Sigmoid colon (tissue), 6 donors: ENCODE measurements at regions not wholly inside any gene's neighbourhood (a gene's known extent, or its start where the extent isn't known, plus 50 kb on each side); places are given as distances from the start of the nearest gene placed in this dataset.

ENCODE experiments used
- DNase-seq: peaks from one replicate; pipeline ENCODE4 v3.0.0-alpha.2; 2019
- H3K27ac ChIP-seq, 4 donors: fragments of 200-600 bp; sonication (generic); one replicate each; pipeline ENCODE4 v1.5.1; 2016 to 2019; ENCODE audit warnings: mild to moderate bottlenecking in 1 of 4
- H3K27me3 ChIP-seq, 3 donors: fragments of 200-600 bp; sonication (generic); one replicate each; pipeline ENCODE4 v1.5.1; 2019; ENCODE audit warnings: mild to moderate bottlenecking in 1 of 3
- H3K36me3 ChIP-seq, 4 donors: fragments of 200-600 bp; sonication (generic); one replicate each; pipeline ENCODE4 v1.5.1; 2016 to 2019
- H3K4me1 ChIP-seq, 4 donors: fragments of 200-600 bp; sonication (generic); one replicate each; pipeline ENCODE4 v1.5.1; 2017 to 2019
- H3K4me3 ChIP-seq, 4 donors: fragments of 200-600 bp; sonication (generic); one replicate each; pipeline ENCODE4 v1.5.1; 2017 to 2019; ENCODE audit warnings: mild to moderate bottlenecking in 2 of 4, moderate library complexity in 1 of 4
- H3K9me3 ChIP-seq, 4 donors: fragments of 200-600 bp in 3 of 4; sonication (generic) in 3 of 4; one replicate each; pipeline versions ENCODE4 v1.5.1 to v1.6.1; 2013 to 2019
- EP300 ChIP-seq, 4 donors: sonication (generic); formaldehyde crosslinking; IDR thresholded peaks; one replicate each; pipeline ENCODE4 v1.6.1; 2017; ENCODE audit warnings: antibody characterized with exemption in 4 of 4
- POLR2A ChIP-seq, 2 donors: fragments of 450-650 bp; IDR thresholded peaks; one replicate each; pipeline ENCODE4 v1.6.1; 2016; ENCODE audit warnings: antibody characterized with exemption in 2 of 2, mild to moderate bottlenecking in 2 of 2, moderate library complexity in 2 of 2
- POLR2AphosphoS5 ChIP-seq, 4 donors: sonication (generic); formaldehyde crosslinking; IDR thresholded peaks; one replicate each; pipeline ENCODE4 v1.6.1; 2017; ENCODE audit warnings: antibody characterized with exemption in 4 of 4
- WGBS, 2 donors: extraction: QIAGEN DNeasy Blood & Tissue Kit; methylation state at CpG; one replicate each; pipeline ENCODE4 v1.1.7; 2013; 5-methylcytosine and 5-hydroxymethylcytosine counted together
- intact Hi-C: fragments of 100-400 bp; cut with DNase I; formaldehyde crosslinking; loops from one replicate; pipeline ENCODE4 v1.15.1; 2023
- TF ChIP-seq, protein P1 (sequence below), 4 experiments: fragments of 450-650 bp in 3 of 4; fragments of 200-600 bp in 1 of 4; IDR thresholded peaks; one replicate each; pipeline ENCODE4 v1.5.1; 2016 to 2019; ENCODE audit warnings: antibody characterized with exemption in 4 of 4, mild to moderate bottlenecking in 3 of 4, moderate library complexity in 2 of 4
- donor health status: healthy with polysubstance abuse.
- donor health status: healthy.

GRCh38 chr5:174570662-174571061 lies 153.7 kb upstream of the MSX2 start:
- Histone ChIP-seq H3K27me3 (no peaks in the 10 kb centered on the region), H3K4me1 (peaks cover 0 to 14% (median 10%) of the 10 kb centered on the region in 4 donors), H3K4me3 (no peak overlapping the region), H3K36me3 (no peaks in the 10 kb centered on the region), H3K9me3 (no peaks in the 10 kb centered on the region), H3K27ac (no peak overlapping the region)
- WGBS, 2 donors, result 76 to 84% methylated on average over 4 of the region's 4 CpGs
- intact Hi-C loops, result loop anchor here (10.0 kb wide), 2 partner anchors 154 to 224 kb away; partner anchors contain the start of gene MSX2
- DNase-seq, result no peak
- TF ChIP-seq, protein P1, sequence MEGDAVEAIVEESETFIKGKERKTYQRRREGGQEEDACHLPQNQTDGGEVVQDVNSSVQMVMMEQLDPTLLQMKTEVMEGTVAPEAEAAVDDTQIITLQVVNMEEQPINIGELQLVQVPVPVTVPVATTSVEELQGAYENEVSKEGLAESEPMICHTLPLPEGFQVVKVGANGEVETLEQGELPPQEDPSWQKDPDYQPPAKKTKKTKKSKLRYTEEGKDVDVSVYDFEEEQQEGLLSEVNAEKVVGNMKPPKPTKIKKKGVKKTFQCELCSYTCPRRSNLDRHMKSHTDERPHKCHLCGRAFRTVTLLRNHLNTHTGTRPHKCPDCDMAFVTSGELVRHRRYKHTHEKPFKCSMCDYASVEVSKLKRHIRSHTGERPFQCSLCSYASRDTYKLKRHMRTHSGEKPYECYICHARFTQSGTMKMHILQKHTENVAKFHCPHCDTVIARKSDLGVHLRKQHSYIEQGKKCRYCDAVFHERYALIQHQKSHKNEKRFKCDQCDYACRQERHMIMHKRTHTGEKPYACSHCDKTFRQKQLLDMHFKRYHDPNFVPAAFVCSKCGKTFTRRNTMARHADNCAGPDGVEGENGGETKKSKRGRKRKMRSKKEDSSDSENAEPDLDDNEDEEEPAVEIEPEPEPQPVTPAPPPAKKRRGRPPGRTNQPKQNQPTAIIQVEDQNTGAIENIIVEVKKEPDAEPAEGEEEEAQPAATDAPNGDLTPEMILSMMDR (IDR thresholded peaks at IDR 0.05), result no peak
- no peak for TF ChIP-seq EP300 (IDR thresholded peaks at IDR 0.05)

GRCh38 chr5:174571662-174572397 lies 152.6 kb upstream of the MSX2 start:
- TF ChIP-seq POLR2AphosphoS5 (IDR thresholded peaks at IDR 0.05) (peak in 2 of 4 donors; percentile 18 to 32), POLR2A (IDR thresholded peaks at IDR 0.05) (no peak)
- TF ChIP-seq, protein P1 (IDR thresholded peaks at IDR 0.05), result peak in 2 of 4 experiments; percentile 8 to 29
- intact Hi-C loops, result loop anchor here (10.0 kb wide), 2 partner anchors 153 to 223 kb away; partner anchors contain the start of gene MSX2
- Histone ChIP-seq H3K9me3 (no peaks in the 10 kb centered on the region), H3K27me3 (no peaks in the 10 kb centered on the region), H3K4me1 (peaks cover 0 to 14% (median 10%) of the 10 kb centered on the region in 4 donors), H3K36me3 (no peaks in the 10 kb centered on the region), H3K4me3 (no peak overlapping the region), H3K27ac (peak overlapping the region in 3 of 4 donors; percentile 48 to 51 (median 50))
- 11 to 50% methylated on average over 7 of the region's 7 CpGs for WGBS, 2 donors
- peak; percentile 81 for DNase-seq

DNA sequence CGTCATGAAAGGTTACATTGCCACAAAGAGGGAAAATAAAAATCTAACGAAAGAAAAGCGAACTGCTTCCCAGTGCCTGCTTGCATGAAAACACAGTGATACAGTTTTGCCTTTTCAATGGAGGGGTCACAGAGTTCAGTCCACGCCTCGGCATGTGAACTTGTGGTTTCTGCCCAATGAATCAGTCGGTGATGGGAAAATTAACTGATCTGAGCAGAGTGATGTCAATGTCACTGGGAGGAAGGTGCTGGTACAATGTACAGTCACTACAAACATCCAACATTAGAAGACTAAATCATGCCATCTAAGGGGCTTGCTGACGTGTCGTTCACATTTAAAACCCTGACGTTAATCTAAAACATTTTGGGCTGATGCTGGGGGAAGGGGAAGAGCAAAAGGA lies 151.8 kb upstream of the MSX2 start:
- H3K4me3 ChIP-seq, result no peak overlapping the region
- intact Hi-C loops, result loop anchor here (10.0 kb wide), 2 partner anchors 152 to 222 kb away; partner anchors contain the start of gene MSX2
- peaks cover 0 to 14% (median 10%) of the 10 kb centered on the region in 4 donors for H3K4me1 ChIP-seq
- no peak overlapping the region for H3K27ac ChIP-seq
- no peak for TF ChIP-seq POLR2A (IDR thresholded peaks at IDR 0.05)
- no peaks in the 10 kb centered on the region for H3K9me3 ChIP-seq
- no peaks in the 10 kb centered on the region for H3K27me3 ChIP-seq
- no peak for DNase-seq
- WGBS, 2 donors, result 85 to 88% methylated on average over 9 of the region's 9 CpGs
- H3K36me3 ChIP-seq, result no peaks in the 10 kb centered on the region

DNA sequence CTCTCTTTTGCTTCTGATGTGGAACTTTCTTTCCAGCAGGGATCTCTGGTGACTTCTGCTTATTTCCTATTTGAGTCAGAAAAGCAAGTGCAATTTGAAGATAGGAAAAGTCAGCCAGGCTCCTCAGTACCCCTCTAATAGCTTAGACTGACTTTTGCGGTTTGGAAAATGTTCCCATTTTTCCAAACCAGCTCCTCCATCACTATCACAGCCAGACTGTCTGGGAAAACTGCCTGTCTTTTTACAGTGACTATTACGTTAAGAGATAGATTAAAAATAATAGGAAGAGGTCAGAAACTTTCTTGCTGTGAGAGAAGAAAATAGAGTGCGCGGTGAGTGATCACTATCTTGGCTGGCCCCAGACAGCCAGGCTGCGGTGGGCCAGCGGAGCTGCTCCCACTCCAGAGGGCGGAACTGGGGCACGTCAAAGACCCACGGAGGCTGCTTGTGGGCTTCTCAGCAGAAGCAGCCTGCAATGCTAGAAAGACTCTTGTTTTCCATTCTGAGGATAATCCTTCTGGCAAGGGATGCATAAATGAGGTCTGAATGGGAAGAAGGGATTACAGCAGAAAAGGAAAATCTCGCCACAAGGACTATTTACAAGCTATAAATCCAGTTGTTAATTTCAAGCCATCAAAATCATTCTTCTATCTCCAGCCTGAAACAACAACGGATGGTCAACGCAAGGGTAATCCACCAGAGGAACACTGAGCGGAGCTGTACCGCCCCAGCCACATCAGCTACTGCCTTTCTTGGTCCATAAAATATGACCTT lies 151.0 kb upstream of the MSX2 start:
- intact Hi-C loops, result loop anchor here (10.0 kb wide), 2 partner anchors 151 to 221 kb away; partner anchors contain the start of gene MSX2
- TF ChIP-seq POLR2AphosphoS5 (IDR thresholded peaks at IDR 0.05) (no peak), POLR2A (IDR thresholded peaks at IDR 0.05) (no peak), EP300 (IDR thresholded peaks at IDR 0.05) (no peak)
- TF ChIP-seq, protein P1 (IDR thresholded peaks at IDR 0.05), result no peak
- DNase-seq, result no peak
- Histone ChIP-seq H3K9me3 (no peaks in the 10 kb centered on the region), H3K4me3 (no peak overlapping the region), H3K36me3 (no peaks in the 10 kb centered on the region), H3K4me1 (peaks cover 0 to 14% (median 10%) of the 10 kb centered on the region in 4 donors), H3K27ac (no peak overlapping the region), H3K27me3 (no peaks in the 10 kb centered on the region)
- 66 to 77% methylated on average over 14 of the region's 14 CpGs for WGBS, 2 donors

GRCh38 chr5:174575043-174575442 lies 149.3 kb upstream of the MSX2 start:
- no peak overlapping the region for H3K4me3 ChIP-seq
- peaks cover 0 to 14% (median 10%) of the 10 kb centered on the region in 4 donors for H3K4me1 ChIP-seq
- 68 to 69% methylated on average over 2 of the region's 2 CpGs for WGBS, 2 donors
- no peaks in the 10 kb centered on the region for H3K27me3 ChIP-seq
- no peak overlapping the region for H3K27ac ChIP-seq
- H3K9me3 ChIP-seq, result no peaks in the 10 kb centered on the region
- TF ChIP-seq, protein P1 (IDR thresholded peaks at IDR 0.05), result no peak
- TF ChIP-seq EP300 (IDR thresholded peaks at IDR 0.05), result no peak
- no peak for TF ChIP-seq POLR2A (IDR thresholded peaks at IDR 0.05)
- no peak for TF ChIP-seq POLR2AphosphoS5 (IDR thresholded peaks at IDR 0.05)
- intact Hi-C loops, result loop anchor here (10.0 kb wide), 2 partner anchors 150 to 220 kb away; partner anchors contain the start of gene MSX2
- DNase-seq, result no peak
- no peaks in the 10 kb centered on the region for H3K36me3 ChIP-seq
